Keratinocyte (primary cell): ENCODE measurements at regions not wholly inside any gene's neighbourhood (a gene's known extent, or its start where the extent isn't known, plus 50 kb on each side); places are given as distances from the start of the nearest gene placed in this dataset.

ENCODE experiments used
- DNase-seq: peaks from one replicate; pipeline ENCODE4 v3.0.0-alpha.2; 2011; ENCODE audit warnings: low read depth, missing footprints, low spot score
- FAIRE-seq: peaks from 2 replicates; lab custom pipeline; 2011; peaks lifted over from hg19 to GRCh38; lab: Jason Lieb, UNC
- H2AFZ ChIP-seq: 2 replicates; pipeline ENCODE4 v1.6.0; 2012; ENCODE audit warnings: low read length, control low read depth, inconsistent platforms; ENCODE audit not compliant: control insufficient read depth
- H3K27ac ChIP-seq: 2 replicates; pipeline ENCODE4 v1.5.1; 2011; ENCODE audit warnings: low read length; ENCODE audit not compliant: control insufficient read depth, insufficient read depth
- H3K27me3 ChIP-seq: 3 replicates; pipeline ENCODE4 v1.6.0; 2011; ENCODE audit warnings: low read length; ENCODE audit not compliant: control insufficient read depth, insufficient read depth; ENCODE audit errors: extremely low read depth
- H3K36me3 ChIP-seq, 2 experiments: 2 replicates in 1 of 2; 3 replicates in 1 of 2; pipeline ENCODE4 v1.5.1; 2011; ENCODE audit warnings: low read length in 2 of 2, mild to moderate bottlenecking in 1 of 2; ENCODE audit not compliant: control insufficient read depth in 2 of 2, insufficient read depth in 2 of 2; ENCODE audit errors: extremely low read depth in 1 of 2
- H3K4me1 ChIP-seq: 3 replicates; pipeline ENCODE4 v1.5.1; 2011; ENCODE audit warnings: low read length; ENCODE audit not compliant: control insufficient read depth, insufficient read depth; ENCODE audit errors: extremely low read depth
- H3K4me2 ChIP-seq: 3 replicates; pipeline ENCODE4 v1.6.0; 2011; ENCODE audit warnings: low read depth, low read length; ENCODE audit not compliant: control insufficient read depth, insufficient read depth; ENCODE audit errors: extremely low read depth
- H3K4me3 ChIP-seq, 3 experiments: fragments of 200-600 bp in 1 of 3; sonication (generic) in 1 of 3; 2 replicates in 2 of 3; 3 replicates in 1 of 3; pipeline ENCODE4 v1.5.1; 2011 to 2016; ENCODE audit warnings: low read length in 3 of 3, mild to moderate bottlenecking in 3 of 3, control low read depth in 2 of 3, inconsistent platforms in 1 of 3, low read depth in 1 of 3, mixed read lengths in 1 of 3, mixed run types in 1 of 3, moderate library complexity in 1 of 3; ENCODE audit not compliant: control insufficient read depth in 2 of 3, insufficient read depth in 2 of 3; ENCODE audit errors: extremely low read depth in 1 of 3
- H3K79me2 ChIP-seq: 2 replicates; pipeline ENCODE4 v1.6.0; 2012; ENCODE audit warnings: low read length; ENCODE audit not compliant: control insufficient read depth, insufficient read depth
- H3K9ac ChIP-seq: 3 replicates; pipeline ENCODE4 v1.6.0; 2011; ENCODE audit warnings: low read length; ENCODE audit not compliant: control insufficient read depth, insufficient read depth; ENCODE audit errors: extremely low read depth
- H3K9me1 ChIP-seq: 3 replicates; pipeline ENCODE4 v1.6.0; 2011; ENCODE audit warnings: low read length; ENCODE audit not compliant: control insufficient read depth, insufficient read depth; ENCODE audit errors: extremely low read depth
- H3K9me3 ChIP-seq: 2 replicates; pipeline ENCODE4 v1.5.1; 2012; ENCODE audit warnings: low read depth, low read length; ENCODE audit not compliant: control insufficient read depth
- H4K20me1 ChIP-seq: 3 replicates; pipeline ENCODE4 v1.6.0; 2011; ENCODE audit warnings: low read length; ENCODE audit not compliant: control insufficient read depth, insufficient read depth; ENCODE audit errors: extremely low read depth
- EZH2 ChIP-seq: IDR thresholded peaks from one replicate; pipeline ENCODE4 v1.6.1; 2012; ENCODE audit warnings: inconsistent platforms, mild to moderate bottlenecking, low read length, moderate library complexity
- dilution Hi-C: fragments of 300-500 bp; cut with MboI; formaldehyde crosslinking; loops from one replicate; pipeline ENCODE4 v1.7.0; 2020; ENCODE audit warnings: low sequenced_read_pairs; ENCODE audit not compliant: extremely low pct_ligation_motif_present
- TF ChIP-seq, protein P1 (sequence below), 3 experiments: IDR thresholded peaks in 1 of 3; conservative IDR thresholded peaks in 1 of 3; optimal IDR thresholded peaks in 1 of 3; 2 replicates in 2 of 3; 3 replicates in 1 of 3; pipeline versions ENCODE3 to v1.5.1; 2011; ENCODE audit warnings: low read length in 3 of 3, mild to moderate bottlenecking in 3 of 3, moderate library complexity in 2 of 3, control low read depth in 1 of 3, inconsistent platforms in 1 of 3; ENCODE audit not compliant: insufficient read depth in 2 of 3; ENCODE audit errors: extremely low read depth in 1 of 3

DNA sequence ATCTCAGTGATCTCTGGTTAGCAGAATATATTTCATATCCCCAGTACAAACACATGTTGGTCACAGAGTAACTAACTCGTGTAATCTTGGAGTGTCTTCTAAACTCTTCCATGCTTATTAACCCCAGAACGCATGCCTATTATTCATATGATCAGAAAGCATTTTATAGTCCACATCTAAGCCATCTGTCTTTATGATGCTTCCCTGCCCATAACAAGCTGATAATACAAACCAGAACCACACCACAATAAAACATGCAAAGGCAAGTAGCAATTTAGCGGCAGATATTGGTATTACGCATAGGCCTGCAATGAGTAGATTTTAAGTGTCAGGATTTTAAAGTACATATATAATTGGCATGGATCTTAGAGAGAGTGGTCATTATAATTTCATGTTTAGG lies 120.0 kb upstream of the PRKCQ start:
- H3K9me3 ChIP-seq: no peaks in the 10 kb centered on the region
- H3K79me2 ChIP-seq: no peaks in the 10 kb centered on the region
- H3K9me1 ChIP-seq: no peaks in the 10 kb centered on the region
- H4K20me1 ChIP-seq: no peaks in the 10 kb centered on the region
- FAIRE-seq (no peak), DNase-seq (no peak)
- H3K27me3 ChIP-seq: no peaks in the 10 kb centered on the region
- H3K4me2 ChIP-seq: no peak overlapping the region
- H2AFZ ChIP-seq: no peak overlapping the region
- no peaks in the 10 kb centered on the region for H3K36me3 ChIP-seq
- H3K9ac ChIP-seq: no peak overlapping the region
- H3K4me1 ChIP-seq: no peaks in the 10 kb centered on the region
- dilution Hi-C loops: no loop called here
- no peak overlapping the region for H3K4me3 ChIP-seq
- H3K27ac ChIP-seq: no peak overlapping the region
- TF ChIP-seq, protein P1, sequence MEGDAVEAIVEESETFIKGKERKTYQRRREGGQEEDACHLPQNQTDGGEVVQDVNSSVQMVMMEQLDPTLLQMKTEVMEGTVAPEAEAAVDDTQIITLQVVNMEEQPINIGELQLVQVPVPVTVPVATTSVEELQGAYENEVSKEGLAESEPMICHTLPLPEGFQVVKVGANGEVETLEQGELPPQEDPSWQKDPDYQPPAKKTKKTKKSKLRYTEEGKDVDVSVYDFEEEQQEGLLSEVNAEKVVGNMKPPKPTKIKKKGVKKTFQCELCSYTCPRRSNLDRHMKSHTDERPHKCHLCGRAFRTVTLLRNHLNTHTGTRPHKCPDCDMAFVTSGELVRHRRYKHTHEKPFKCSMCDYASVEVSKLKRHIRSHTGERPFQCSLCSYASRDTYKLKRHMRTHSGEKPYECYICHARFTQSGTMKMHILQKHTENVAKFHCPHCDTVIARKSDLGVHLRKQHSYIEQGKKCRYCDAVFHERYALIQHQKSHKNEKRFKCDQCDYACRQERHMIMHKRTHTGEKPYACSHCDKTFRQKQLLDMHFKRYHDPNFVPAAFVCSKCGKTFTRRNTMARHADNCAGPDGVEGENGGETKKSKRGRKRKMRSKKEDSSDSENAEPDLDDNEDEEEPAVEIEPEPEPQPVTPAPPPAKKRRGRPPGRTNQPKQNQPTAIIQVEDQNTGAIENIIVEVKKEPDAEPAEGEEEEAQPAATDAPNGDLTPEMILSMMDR (optimal IDR thresholded peaks at IDR 0.05 in 1 of 3, IDR thresholded peaks at IDR 0.05 in 1 of 3, conservative IDR thresholded peaks at IDR 0.05 in 1 of 3; ENCODE audit: extremely low read depth in 1 of 3, insufficient read depth in 2 of 3, low read length in 3 of 3): no peak
- no peak for TF ChIP-seq EZH2

DNA sequence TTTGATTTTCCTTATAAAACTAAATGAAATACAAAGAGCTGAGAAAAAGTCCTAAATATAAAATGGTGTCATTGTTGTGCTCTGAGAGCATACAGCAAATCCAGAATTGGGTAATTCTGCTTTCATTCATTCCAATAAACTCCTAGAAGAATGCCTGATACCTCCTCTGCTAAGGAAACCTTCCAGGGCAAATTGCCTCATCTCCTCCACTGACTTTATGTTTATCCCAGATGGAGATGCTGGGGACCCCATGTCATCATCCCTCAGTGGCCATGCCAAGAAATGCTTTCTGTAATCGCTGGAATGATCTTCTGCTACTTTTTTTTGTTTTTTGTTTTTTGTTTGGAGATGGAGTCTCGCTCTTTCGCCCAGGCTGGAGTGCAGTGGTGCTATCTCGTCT lies 119.3 kb upstream of the PRKCQ start:
- Histone ChIP-seq H3K9ac (no peak overlapping the region), H3K9me3 (no peaks in the 10 kb centered on the region), H3K27me3 (no peaks in the 10 kb centered on the region), H3K79me2 (no peaks in the 10 kb centered on the region), H3K4me2 (no peak overlapping the region), H4K20me1 (no peaks in the 10 kb centered on the region), H3K4me3 (no peak overlapping the region), H3K36me3 (no peaks in the 10 kb centered on the region), H3K9me1 (no peaks in the 10 kb centered on the region), H3K4me1 (no peaks in the 10 kb centered on the region), H3K27ac (no peak overlapping the region), H2AFZ (no peak overlapping the region)
- no peak for FAIRE-seq
- no peak for DNase-seq
- dilution Hi-C loops: no loop called here
- no peak for TF ChIP-seq EZH2
- TF ChIP-seq, protein P1 (optimal IDR thresholded peaks at IDR 0.05 in 1 of 3, IDR thresholded peaks at IDR 0.05 in 1 of 3, conservative IDR thresholded peaks at IDR 0.05 in 1 of 3; ENCODE audit: extremely low read depth in 1 of 3, insufficient read depth in 2 of 3, low read length in 3 of 3): no peak
